HG03097 (cell line): ENCODE measurements at regions not wholly inside any gene's neighbourhood (a gene's known extent, or its start where the extent isn't known, plus 50 kb on each side); places are given as distances from the start of the nearest gene placed in this dataset.
"Not testable (repeated sequence)": the region's sequence is repeated elsewhere in the genome, so short reads cannot be mapped to it uniquely, and the experiment has no call there.

Experiments
- ATAC-seq: cut with Tn5 transposase; IDR thresholded peaks from one replicate; pipeline ENCODE4 v1.9.1; 2021; ENCODE audit not compliant: unreplicated experiment, low FRiP score

- not testable (repeated sequence) for ATAC-seq
These were observed 56.6 kb downstream of the CHST2 start for GRCh38 chr3:143175940-143176894.

GRCh38 chr3:143177965-143178364 is 58.4 kb downstream of the CHST2 start:
- not testable (repeated sequence) for ATAC-seq

GRCh38 chr3:143178775-143179548 is 59.4 kb downstream of the CHST2 start:
- ATAC-seq, result not testable (repeated sequence)

- no peak for ATAC-seq
These were observed 60.0 kb downstream of the CHST2 start for GRCh38 chr3:143179603-143180002.

GRCh38 chr3:143180860-143181259 is 61.3 kb downstream of the CHST2 start:
- not testable (repeated sequence) for ATAC-seq

GRCh38 chr3:143181977-143182376 is 62.4 kb downstream of the CHST2 start:
- ATAC-seq, result not testable (repeated sequence)

GRCh38 chr3:143182866-143183664 is 63.5 kb downstream of the CHST2 start:
- no peak for ATAC-seq

- no peak for ATAC-seq
These were observed 64.0 kb downstream of the CHST2 start for GRCh38 chr3:143183665-143183964.

- ATAC-seq, result no peak
These were observed 64.5 kb downstream of the CHST2 start for GRCh38 chr3:143184099-143184498.

- no peak for ATAC-seq
These were observed 65.8 kb downstream of the CHST2 start for GRCh38 chr3:143185401-143185800.

GRCh38 chr3:143187111-143187510 is 67.5 kb downstream of the CHST2 start:
- ATAC-seq, result no peak

- no peak for ATAC-seq
These were observed 69.3 kb downstream of the CHST2 start for GRCh38 chr3:143188881-143189280.

GRCh38 chr3:143190101-143190500 is 70.5 kb downstream of the CHST2 start:
- ATAC-seq, result no peak

GRCh38 chr3:143192193-143192592 is 72.6 kb downstream of the CHST2 start:
- ATAC-seq, result no peak

- no peak for ATAC-seq
These were observed 80.7 kb downstream of the CHST2 start for GRCh38 chr3:143200001-143200924.

- no peak for ATAC-seq
These were observed 81.5 kb downstream of the CHST2 start for GRCh38 chr3:143201045-143201444.

- ATAC-seq, result no peak
These were observed 82.5 kb downstream of the CHST2 start for GRCh38 chr3:143201870-143202752.

- ATAC-seq, result no peak
These were observed 83.6 kb downstream of the CHST2 start for GRCh38 chr3:143203142-143203541.

- ATAC-seq, result no peak
These were observed 84.3 kb downstream of the CHST2 start for GRCh38 chr3:143203848-143204247.
